ENCODE measurements at regions not wholly inside any gene's neighbourhood (a gene's known extent, or its start where the extent isn't known, plus 50 kb on each side); places are given as distances from the start of the nearest gene placed in this dataset.

- TF ChIP-seq EZH2 (IDR thresholded peaks at IDR 0.05; ENCODE audit: insufficient read depth, poor library complexity, severe bottlenecking) (no peak), EZH2phosphoT487 (IDR thresholded peaks at IDR 0.05; ENCODE audit: insufficient read depth, low read depth) (no peak)
Observed at GRCh38 chr11:30131535-30131934, 99.3 kb upstream of the FSHB start.
